AG04450 (cell line): ENCODE measurements at regions not wholly inside any gene's neighbourhood (a gene's known extent, or its start where the extent isn't known, plus 50 kb on each side); places are given as distances from the start of the nearest gene placed in this dataset.

Experiments
- CTCF ChIA-PET: fragments of 300-600, 350-600 bp; formaldehyde crosslinking; extraction: SDS; loops from one replicate; lab custom pipeline; 2022; ENCODE audit warnings: antibody characterized with exemption, inconsistent platforms; lab: Charles Lee
- POLR2A ChIA-PET: fragments of 350-600 bp; formaldehyde crosslinking; extraction: SDS; loops from one replicate; lab custom pipeline; 2021; ENCODE audit warnings: antibody characterized with exemption, inconsistent platforms; lab: Yijun Ruan, JAX
- DNase-seq: peaks from one replicate; pipeline ENCODE4 v3.0.0-alpha.2; 2011; ENCODE audit warnings: low read depth, low spot score
- H3K27ac ChIP-seq: one replicate; pipeline ENCODE4 v1.5.1; 2012; ENCODE audit warnings: low read depth, low read length, control low read depth
- H3K27me3 ChIP-seq: one replicate; pipeline ENCODE4 v1.6.0; 2012; ENCODE audit warnings: low read length; ENCODE audit not compliant: control insufficient read depth, insufficient read depth
- H3K4me3 ChIP-seq: 2 replicates; pipeline ENCODE4 v1.5.1; 2011; ENCODE audit warnings: mild to moderate bottlenecking, low read depth, low read length, control low read depth
- H3K9me3 ChIP-seq: 2 replicates; pipeline ENCODE4 v1.5.1; 2012; ENCODE audit warnings: low read length; ENCODE audit not compliant: control insufficient read depth, insufficient read depth
- TF ChIP-seq, protein P1 (sequence below): IDR thresholded peaks from 2 replicates; pipeline ENCODE4 v1.5.1; 2011; ENCODE audit warnings: low read depth, low read length, control low read depth, inconsistent platforms

DNA sequence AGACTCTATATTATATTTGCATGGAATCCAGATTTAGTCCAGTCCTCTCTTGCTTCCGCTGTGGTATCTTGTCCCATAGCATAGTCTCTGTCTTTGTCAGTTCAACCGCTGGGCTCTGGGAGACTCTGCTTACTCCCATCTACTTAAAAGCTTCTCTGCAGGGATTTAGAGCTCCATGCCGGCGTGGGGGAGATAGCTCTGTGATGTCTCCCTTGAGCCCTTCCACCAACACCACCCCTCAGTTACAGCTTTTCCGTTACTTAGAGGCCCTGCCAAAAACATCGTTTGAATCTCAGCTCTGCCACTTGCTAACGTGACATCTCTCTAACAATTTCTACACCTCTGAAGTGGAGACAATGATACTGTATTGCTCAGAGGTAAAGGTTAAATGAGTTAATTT is 306.1 kb upstream of the ZNF608 start:
- H3K4me3 ChIP-seq, result no peak overlapping the region
- H3K9me3 ChIP-seq, result no peaks in the 10 kb centered on the region
- ChIA-PET POLR2A (no interaction called here), CTCF (interaction anchor here (0.7 kb wide), 1 partner anchor 667 kb away, joined by 4 read pairs; no protein-coding TSS in a partner anchor)
- H3K27me3 ChIP-seq, result no peaks in the 10 kb centered on the region
- H3K27ac ChIP-seq, result no peak overlapping the region
- DNase-seq, result no peak
- TF ChIP-seq, protein P1, sequence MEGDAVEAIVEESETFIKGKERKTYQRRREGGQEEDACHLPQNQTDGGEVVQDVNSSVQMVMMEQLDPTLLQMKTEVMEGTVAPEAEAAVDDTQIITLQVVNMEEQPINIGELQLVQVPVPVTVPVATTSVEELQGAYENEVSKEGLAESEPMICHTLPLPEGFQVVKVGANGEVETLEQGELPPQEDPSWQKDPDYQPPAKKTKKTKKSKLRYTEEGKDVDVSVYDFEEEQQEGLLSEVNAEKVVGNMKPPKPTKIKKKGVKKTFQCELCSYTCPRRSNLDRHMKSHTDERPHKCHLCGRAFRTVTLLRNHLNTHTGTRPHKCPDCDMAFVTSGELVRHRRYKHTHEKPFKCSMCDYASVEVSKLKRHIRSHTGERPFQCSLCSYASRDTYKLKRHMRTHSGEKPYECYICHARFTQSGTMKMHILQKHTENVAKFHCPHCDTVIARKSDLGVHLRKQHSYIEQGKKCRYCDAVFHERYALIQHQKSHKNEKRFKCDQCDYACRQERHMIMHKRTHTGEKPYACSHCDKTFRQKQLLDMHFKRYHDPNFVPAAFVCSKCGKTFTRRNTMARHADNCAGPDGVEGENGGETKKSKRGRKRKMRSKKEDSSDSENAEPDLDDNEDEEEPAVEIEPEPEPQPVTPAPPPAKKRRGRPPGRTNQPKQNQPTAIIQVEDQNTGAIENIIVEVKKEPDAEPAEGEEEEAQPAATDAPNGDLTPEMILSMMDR, result no peak

DNA sequence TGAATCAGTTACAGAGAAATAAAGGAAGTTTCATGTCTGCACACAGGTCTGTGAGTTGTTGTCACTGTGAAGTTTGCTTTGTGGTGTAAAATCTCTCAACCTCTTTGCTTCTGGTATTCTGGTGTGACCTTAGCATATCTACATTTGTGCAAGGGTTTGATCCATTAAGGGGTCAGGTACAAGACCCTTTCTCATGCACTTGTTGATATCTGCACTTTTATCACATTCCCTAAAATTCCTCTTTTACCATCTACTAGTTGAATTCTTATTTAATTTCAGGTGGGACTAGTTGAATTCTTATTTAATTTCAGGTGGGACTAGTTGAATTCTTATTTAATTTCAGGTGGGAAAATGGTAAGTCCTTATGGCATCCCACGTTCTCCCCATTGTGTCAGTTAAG is 306.7 kb upstream of the ZNF608 start:
- H3K9me3 ChIP-seq, result no peaks in the 10 kb centered on the region
- POLR2A ChIA-PET, result no interaction called here
- DNase-seq, result no peak
- TF ChIP-seq, protein P1, result no peak
- H3K4me3 ChIP-seq, result no peak overlapping the region
- CTCF ChIA-PET, result no interaction called here
- no peaks in the 10 kb centered on the region for H3K27me3 ChIP-seq
- H3K27ac ChIP-seq, result no peak overlapping the region

DNA sequence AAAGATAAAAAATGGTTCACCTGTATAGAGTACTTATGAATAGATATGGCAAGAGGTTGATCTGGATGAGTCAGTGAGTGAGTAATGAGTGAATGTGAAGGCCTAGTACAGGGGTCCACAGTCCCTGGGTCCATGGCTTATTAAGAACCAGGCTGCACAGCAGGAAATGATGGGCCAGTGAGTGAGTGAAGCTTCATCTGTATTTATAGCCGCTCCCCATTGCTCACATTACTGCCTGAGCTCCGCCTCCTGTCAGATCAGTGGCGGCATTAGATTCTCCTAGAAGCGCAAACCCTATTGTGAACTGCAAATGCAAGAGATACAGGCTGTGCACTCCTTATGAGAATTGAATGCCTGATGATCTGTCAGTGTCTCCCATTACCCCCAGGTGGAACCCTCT is 307.7 kb upstream of the ZNF608 start:
- ChIA-PET CTCF (no interaction called here), POLR2A (no interaction called here)
- no peaks in the 10 kb centered on the region for H3K27me3 ChIP-seq
- TF ChIP-seq, protein P1, result no peak
- no peak overlapping the region for H3K4me3 ChIP-seq
- no peaks in the 10 kb centered on the region for H3K9me3 ChIP-seq
- H3K27ac ChIP-seq, result no peak overlapping the region
- no peak for DNase-seq

DNA sequence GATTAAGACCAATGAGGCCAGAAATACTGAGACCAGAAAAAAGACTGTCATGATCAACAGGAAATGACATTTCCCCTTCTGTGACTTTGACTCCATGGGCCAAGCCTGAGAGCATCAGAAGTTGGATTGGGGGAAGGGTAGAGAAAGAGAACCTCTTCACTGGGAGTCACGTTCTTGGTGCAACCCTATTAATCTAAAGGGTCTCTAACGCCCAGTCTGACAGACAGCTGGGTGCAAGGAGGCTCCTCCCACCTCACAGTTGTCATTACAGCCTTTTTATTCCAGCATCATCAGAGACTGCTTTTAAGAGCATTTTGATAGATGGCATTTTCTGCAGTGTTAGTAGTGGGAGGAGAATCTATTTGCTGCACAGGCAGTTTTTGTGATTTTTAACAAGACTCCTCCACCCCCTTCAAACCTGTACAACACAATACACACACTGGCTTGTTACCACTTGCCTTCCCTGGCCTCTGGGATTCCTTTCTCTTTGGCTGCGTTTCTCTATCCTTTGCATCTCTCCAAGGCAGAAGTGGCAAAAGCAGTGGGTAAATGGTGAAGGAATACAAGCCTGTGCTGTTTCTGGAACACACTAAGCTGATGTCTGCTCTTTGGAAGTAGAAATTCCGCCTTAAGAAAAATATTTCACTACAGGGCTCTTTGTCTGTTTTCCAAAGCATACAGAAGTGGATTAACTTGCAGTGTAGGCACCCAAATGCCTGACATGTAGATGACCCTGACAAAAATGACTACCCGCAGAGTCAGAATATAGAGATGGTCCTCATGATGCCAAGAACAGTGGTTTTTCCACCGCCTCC is 310.4 kb upstream of the ZNF608 start:
- H3K27ac ChIP-seq, result no peak overlapping the region
- CTCF ChIA-PET, result no interaction called here
- TF ChIP-seq, protein P1, result no peak

DNA sequence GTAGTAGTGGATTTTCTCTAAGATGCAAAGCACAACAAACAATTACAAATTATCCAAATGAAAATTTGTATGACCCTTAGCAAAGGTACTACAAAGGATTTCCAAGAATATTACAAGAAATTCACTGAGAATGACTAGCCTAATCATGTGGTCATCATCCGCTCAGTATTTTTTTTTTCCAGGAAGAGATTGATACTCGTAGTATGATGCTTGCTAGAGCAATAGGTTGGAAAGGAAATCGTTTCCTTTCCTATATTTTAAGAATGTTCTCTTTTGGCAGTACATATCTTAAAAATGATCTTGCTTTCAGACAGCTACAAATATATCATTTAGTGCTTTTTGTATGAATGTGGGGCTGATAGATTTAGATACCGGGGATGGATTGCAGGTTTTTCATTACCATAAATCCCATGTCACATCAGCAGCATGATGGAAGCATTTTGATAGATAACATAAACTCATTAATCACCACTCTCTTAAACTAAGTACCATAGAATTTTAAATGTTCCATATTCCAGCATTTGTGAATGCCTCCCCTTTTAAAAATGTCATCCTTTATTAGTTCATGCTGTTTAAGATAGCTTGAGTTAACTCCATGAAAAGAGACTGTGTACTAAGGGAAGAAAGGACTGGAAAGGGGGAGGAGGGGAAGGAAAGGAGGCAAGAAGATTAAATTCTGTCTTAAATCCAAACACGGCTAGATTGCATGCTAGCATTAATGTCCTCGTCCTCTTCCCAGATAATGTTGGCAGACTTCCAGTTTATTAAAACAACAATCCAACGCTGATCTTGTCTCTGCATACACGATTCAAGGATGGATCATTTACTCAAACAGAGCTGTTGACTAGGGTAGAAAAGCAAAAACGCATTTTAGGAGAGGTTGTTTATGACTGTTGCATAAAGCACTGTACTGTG is 311.7 kb upstream of the ZNF608 start:
- Histone ChIP-seq H3K27me3 (no peaks in the 10 kb centered on the region), H3K27ac (no peak overlapping the region), H3K4me3 (no peak overlapping the region), H3K9me3 (no peaks in the 10 kb centered on the region)
- ChIA-PET CTCF (no interaction called here), POLR2A (no interaction called here)
- no peak for DNase-seq
- TF ChIP-seq, protein P1, result no peak

More for the DNA sequence above, 310.4 kb upstream of the ZNF608 start:
- DNase-seq, result no peak
- no peaks in the 10 kb centered on the region for H3K9me3 ChIP-seq
- no peaks in the 10 kb centered on the region for H3K27me3 ChIP-seq
- POLR2A ChIA-PET, result no interaction called here
- H3K4me3 ChIP-seq, result no peak overlapping the region
